ENCODE measurements at regions not wholly inside any gene's neighbourhood (a gene's known extent, or its start where the extent isn't known, plus 50 kb on each side); places are given as distances from the start of the nearest gene placed in this dataset.

GRCh38 chr13:103908911-103909310 lies 842.7 kb upstream of the SLC10A2 start:
- TF ChIP-seq ZBTB7A (IDR thresholded peaks at IDR 0.05; ENCODE audit: low read depth): no peak
- TF ChIP-seq, protein P1, sequence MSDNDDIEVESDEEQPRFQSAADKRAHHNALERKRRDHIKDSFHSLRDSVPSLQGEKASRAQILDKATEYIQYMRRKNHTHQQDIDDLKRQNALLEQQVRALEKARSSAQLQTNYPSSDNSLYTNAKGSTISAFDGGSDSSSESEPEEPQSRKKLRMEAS (IDR thresholded peaks at IDR 0.05): no peak
- TF ChIP-seq REST (IDR thresholded peaks at IDR 0.05; ENCODE audit: low read depth): no peak
- TF ChIP-seq YY1 (IDR thresholded peaks at IDR 0.05; ENCODE audit: low read depth): no peak
- TF ChIP-seq USF1 (IDR thresholded peaks at IDR 0.05): no peak
- no peak for TF ChIP-seq TEAD4 (IDR thresholded peaks at IDR 0.05)
- TF ChIP-seq RAD21 (IDR thresholded peaks at IDR 0.05; ENCODE audit: low read depth): no peak
- TF ChIP-seq TAF1 (IDR thresholded peaks at IDR 0.05; ENCODE audit: low read depth): no peak
- TF ChIP-seq CEBPB (IDR thresholded peaks at IDR 0.05): no peak
